SK-N-SH (cell line): ENCODE measurements at regions not wholly inside any gene's neighbourhood (a gene's known extent, or its start where the extent isn't known, plus 50 kb on each side); places are given as distances from the start of the nearest gene placed in this dataset.

ENCODE experiments used
- CTCF ChIA-PET: fragments of 300-600, 350-600 bp; formaldehyde crosslinking; extraction: SDS; loops from one replicate; lab custom pipeline; 2021; lab: Yijun Ruan, JAX
- POLR2A ChIA-PET: fragments of 350-600 bp; sonication (Branson Sonifier 250); formaldehyde crosslinking; extraction: SDS; loops from one replicate; lab custom pipeline; 2020; ENCODE audit warnings: antibody characterized with exemption, inconsistent platforms; lab: Yijun Ruan, JAX
- DNase-seq: peaks from one replicate; pipeline ENCODE4 v3.0.0; 2012
- H2AFZ ChIP-seq: fragments of 200-600 bp; sonication (generic); 2 replicates; pipeline ENCODE4 v1.8.1; 2016; ENCODE audit warnings: antibody characterized with exemption, mild to moderate bottlenecking, low read depth
- H3F3A ChIP-seq: fragments of 200-600 bp; sonication (generic); replicated peaks from 2 replicates; pipeline ENCODE3; 2016; ENCODE audit warnings: antibody characterized with exemption, mild to moderate bottlenecking; ENCODE audit not compliant: insufficient read depth
- H3K27ac ChIP-seq, 2 experiments: fragments of 200-500 bp in 1 of 2; fragments of 200-600 bp in 1 of 2; sonication (Bioruptor generic) in 1 of 2; sonication (generic), shearing (Covaris generic) in 1 of 2; 2 replicates each; pipeline versions ENCODE4 v1.5.1 to v1.6.1; 2014 to 2016; ENCODE audit warnings: low read depth in 2 of 2, inconsistent platforms in 1 of 2, low read length in 1 of 2, mild to moderate bottlenecking in 1 of 2, mixed read lengths in 1 of 2
- H3K27me3 ChIP-seq: fragments of 200-600 bp; sonication (generic), shearing (Covaris generic); 2 replicates; pipeline ENCODE4 v1.6.1; 2016; ENCODE audit warnings: mixed run types; ENCODE audit not compliant: insufficient read depth
- H3K36me3 ChIP-seq, 2 experiments: fragments of 200-500 bp in 1 of 2; fragments of 200-600 bp in 1 of 2; sonication (Bioruptor generic) in 1 of 2; sonication (generic) in 1 of 2; replicated peaks in 1 of 2; 2 replicates each; pipeline versions ENCODE3 to v1.5.1; 2014 to 2016; ENCODE audit warnings: low read length in 1 of 2, mild to moderate bottlenecking in 1 of 2; ENCODE audit not compliant: insufficient read depth in 2 of 2, control insufficient read depth in 1 of 2
- H3K4me1 ChIP-seq, 2 experiments: fragments of 200-500 bp in 1 of 2; fragments of 200-600 bp in 1 of 2; sonication (Bioruptor generic) in 1 of 2; sonication (generic), shearing (Covaris generic) in 1 of 2; 2 replicates each; pipeline versions ENCODE4 v1.5.1 to v1.6.1; 2014 to 2016; ENCODE audit warnings: low read depth in 1 of 2, low read length in 1 of 2, mixed run types in 1 of 2; ENCODE audit not compliant: insufficient read depth in 2 of 2, control insufficient read depth in 1 of 2
- H3K4me2 ChIP-seq: fragments of 200-600 bp; sonication (generic), shearing (Covaris generic); 2 replicates; pipeline ENCODE4 v1.6.1; 2017; ENCODE audit warnings: mixed run types
- H3K4me3 ChIP-seq, 2 experiments: fragments of 200-500 bp in 1 of 2; fragments of 200-600 bp in 1 of 2; sonication (Bioruptor generic) in 1 of 2; sonication (generic), shearing (Covaris generic) in 1 of 2; 2 replicates each; pipeline versions ENCODE4 v1.5.1 to v1.8.1; 2014 to 2016; ENCODE audit warnings: low read depth in 2 of 2, inconsistent platforms in 1 of 2, low read length in 1 of 2, mild to moderate bottlenecking in 1 of 2, mixed read lengths in 1 of 2, moderate library complexity in 1 of 2
- H3K79me2 ChIP-seq: fragments of 200-600 bp; sonication (generic); 2 replicates; pipeline ENCODE4 v1.8.1; 2017; ENCODE audit warnings: mild to moderate bottlenecking; ENCODE audit not compliant: insufficient read depth
- H3K9ac ChIP-seq: fragments of 200-600 bp; sonication (generic); 2 replicates; pipeline ENCODE4 v1.6.1; 2017; ENCODE audit warnings: mixed run types
- H3K9me2 ChIP-seq: fragments of 200-600 bp; sonication (generic); 2 replicates; pipeline ENCODE4 v1.6.1; 2017; ENCODE audit warnings: mixed run types
- H3K9me3 ChIP-seq: fragments of 200-600 bp; sonication (generic); 2 replicates; pipeline ENCODE4 v1.6.1; 2017; ENCODE audit warnings: mixed run types, mild to moderate bottlenecking, moderate library complexity
- H4K20me1 ChIP-seq: fragments of 200-600 bp; sonication (generic); 2 replicates; pipeline ENCODE4 v1.6.1; 2017; ENCODE audit warnings: mild to moderate bottlenecking, mixed run types; ENCODE audit not compliant: insufficient read depth
- CHD2 ChIP-seq: fragments of 150-350 bp; IDR thresholded peaks from 2 replicates; pipeline ENCODE4 v1.6.1; 2018; ENCODE audit warnings: low read length; ENCODE audit not compliant: partially characterized antibody
- EP300 ChIP-seq, 2 experiments: IDR thresholded peaks; 2 replicates each; pipeline versions ENCODE4 v1.4.0 to v1.6.1; 2012; ENCODE audit warnings: borderline replicate concordance in 1 of 2, low read depth in 1 of 2, low read length in 1 of 2
- EZH2phosphoT487 ChIP-seq: fragments of 200-600 bp; sonication (generic); IDR thresholded peaks from 2 replicates; pipeline ENCODE4 v1.6.1; 2017; ENCODE audit warnings: low read depth, mixed run types, mild to moderate bottlenecking, antibody characterized with exemption, moderate library complexity, borderline replicate concordance
- FOSL2 ChIP-seq: IDR thresholded peaks from 2 replicates; pipeline ENCODE4 v1.4.0; 2012; ENCODE audit warnings: low read depth, mild to moderate bottlenecking, moderate library complexity, borderline replicate concordance
- FOXJ3 ChIP-seq: sonication (generic); formaldehyde crosslinking; IDR thresholded peaks from 2 replicates; pipeline ENCODE4 v1.5.1; 2020; ENCODE audit warnings: mild to moderate bottlenecking, missing genetic modification reagents
- MEF2A ChIP-seq: IDR thresholded peaks from 2 replicates; pipeline ENCODE4 v1.4.0; 2012; ENCODE audit warnings: low read depth, borderline replicate concordance
- NRF1 ChIP-seq: IDR thresholded peaks from 2 replicates; pipeline ENCODE4 v1.6.1; 2012; ENCODE audit warnings: low read depth, mild to moderate bottlenecking, low read length
- POLR2AphosphoS5 ChIP-seq: IDR thresholded peaks from 2 replicates; pipeline ENCODE4 v1.6.1; 2012; ENCODE audit warnings: low read depth, low read length
- RFX5 ChIP-seq: IDR thresholded peaks from 2 replicates; pipeline ENCODE4 v1.6.1; 2012; ENCODE audit warnings: mild to moderate bottlenecking, improper control_type of control experiment, low read length
- SIN3A ChIP-seq: IDR thresholded peaks from 2 replicates; pipeline ENCODE4 v1.6.1; 2012; ENCODE audit warnings: low read depth, mild to moderate bottlenecking, low read length, moderate library complexity, borderline replicate concordance
- SMC3 ChIP-seq: IDR thresholded peaks from 2 replicates; pipeline ENCODE4 v1.6.1; 2012; ENCODE audit warnings: low read depth, low read length, improper control_type of control experiment
- TAF1 ChIP-seq: IDR thresholded peaks from 2 replicates; pipeline ENCODE4 v1.6.1; 2012; ENCODE audit warnings: low read depth, mild to moderate bottlenecking, low read length, moderate library complexity, borderline replicate concordance
- TEAD4 ChIP-seq: IDR thresholded peaks from 2 replicates; pipeline ENCODE4 v1.4.0; 2012; ENCODE audit warnings: mild to moderate bottlenecking, borderline replicate concordance; ENCODE audit not compliant: insufficient read depth
- YY1 ChIP-seq: IDR thresholded peaks from 2 replicates; pipeline ENCODE4 v1.4.0; 2012; ENCODE audit warnings: low read depth, mild to moderate bottlenecking
- WGBS: methylation state at CpG from one replicate; pipeline ENCODE4 v1.1.6; 2017; ENCODE audit warnings: low lambda C conversion rate; 5-methylcytosine and 5-hydroxymethylcytosine counted together
- TF ChIP-seq, protein P1 (sequence below): IDR thresholded peaks from 2 replicates; pipeline ENCODE4 v1.4.0; 2012; ENCODE audit warnings: low read depth, borderline replicate concordance
- TF ChIP-seq, protein P2 (sequence below): fragments of 150-350 bp; IDR thresholded peaks from 2 replicates; pipeline ENCODE4 v1.6.1; 2017; ENCODE audit warnings: antibody characterized with exemption, low read length, low read depth, borderline replicate concordance
- TF ChIP-seq, protein P3 (sequence below): IDR thresholded peaks from 2 replicates; pipeline ENCODE4; 2012
- TF ChIP-seq, protein P4 (sequence below): fragments of 150-350 bp; IDR thresholded peaks from 2 replicates; pipeline ENCODE4 v1.6.1; 2016; ENCODE audit warnings: mild to moderate bottlenecking, low read depth, low read length
- TF ChIP-seq, protein P5 (sequence below): IDR thresholded peaks from 2 replicates; pipeline ENCODE4 v1.4.0; 2012; ENCODE audit warnings: low read depth

DNA sequence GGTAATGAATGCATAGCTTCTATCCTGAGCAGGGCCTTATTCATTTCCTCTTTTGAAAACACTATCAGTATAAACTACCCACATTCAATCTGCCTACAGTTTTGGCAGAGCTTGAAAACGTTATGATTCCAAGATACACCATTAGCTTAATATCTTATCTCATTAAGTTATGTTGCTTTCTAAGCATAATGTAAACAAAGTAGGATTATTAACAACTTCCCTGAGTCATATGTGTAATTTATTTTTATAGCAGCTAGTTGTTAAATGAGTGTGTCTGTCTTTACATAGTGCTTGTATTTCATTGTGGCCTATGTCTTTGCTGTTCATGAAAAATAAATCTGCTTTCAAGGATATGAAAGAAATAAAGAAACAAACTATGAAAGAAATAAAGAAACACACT is 106.2 kb upstream of the DLX6 start:
- Histone ChIP-seq H3K36me3 (no peaks in the 10 kb centered on the region), H3K27me3 (no peaks in the 10 kb centered on the region), H3F3A (no peaks in the 10 kb centered on the region), H3K79me2 (no peaks in the 10 kb centered on the region), H4K20me1 (no peaks in the 10 kb centered on the region), H3K27ac (no peak overlapping the region), H3K4me2 (no peak overlapping the region), H3K9me3 (no peaks in the 10 kb centered on the region), H3K9ac (no peak overlapping the region), H3K4me3 (no peak overlapping the region), H2AFZ (no peak overlapping the region), H3K9me2 (no peaks in the 10 kb centered on the region), H3K4me1 (no peaks in the 10 kb centered on the region)
- CTCF ChIA-PET = interaction anchor here (1.3 kb wide), 1 partner anchor 58 kb away, joined by 3 read pairs; no protein-coding TSS in a partner anchor
- POLR2A ChIA-PET = no interaction called here
- TF ChIP-seq YY1 (no peak), FOSL2 (no peak), MEF2A (no peak), FOXJ3 (CRISPR knock-in tag) (no peak), NRF1 (no peak), EP300 (IDR thresholded peaks at IDR 0.05; ENCODE audit: borderline replicate concordance in 1 of 2, low read depth in 1 of 2, low read length in 1 of 2) (no peak), CHD2 (no peak)
- TF ChIP-seq, protein P1, sequence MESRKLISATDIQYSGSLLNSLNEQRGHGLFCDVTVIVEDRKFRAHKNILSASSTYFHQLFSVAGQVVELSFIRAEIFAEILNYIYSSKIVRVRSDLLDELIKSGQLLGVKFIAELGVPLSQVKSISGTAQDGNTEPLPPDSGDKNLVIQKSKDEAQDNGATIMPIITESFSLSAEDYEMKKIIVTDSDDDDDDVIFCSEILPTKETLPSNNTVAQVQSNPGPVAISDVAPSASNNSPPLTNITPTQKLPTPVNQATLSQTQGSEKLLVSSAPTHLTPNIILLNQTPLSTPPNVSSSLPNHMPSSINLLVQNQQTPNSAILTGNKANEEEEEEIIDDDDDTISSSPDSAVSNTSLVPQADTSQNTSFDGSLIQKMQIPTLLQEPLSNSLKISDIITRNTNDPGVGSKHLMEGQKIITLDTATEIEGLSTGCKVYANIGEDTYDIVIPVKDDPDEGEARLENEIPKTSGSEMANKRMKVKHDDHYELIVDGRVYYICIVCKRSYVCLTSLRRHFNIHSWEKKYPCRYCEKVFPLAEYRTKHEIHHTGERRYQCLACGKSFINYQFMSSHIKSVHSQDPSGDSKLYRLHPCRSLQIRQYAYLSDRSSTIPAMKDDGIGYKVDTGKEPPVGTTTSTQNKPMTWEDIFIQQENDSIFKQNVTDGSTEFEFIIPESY = no peak
- DNase-seq = no peak
- WGBS = 7% methylated on average over 1 of the region's 1 CpG

DNA sequence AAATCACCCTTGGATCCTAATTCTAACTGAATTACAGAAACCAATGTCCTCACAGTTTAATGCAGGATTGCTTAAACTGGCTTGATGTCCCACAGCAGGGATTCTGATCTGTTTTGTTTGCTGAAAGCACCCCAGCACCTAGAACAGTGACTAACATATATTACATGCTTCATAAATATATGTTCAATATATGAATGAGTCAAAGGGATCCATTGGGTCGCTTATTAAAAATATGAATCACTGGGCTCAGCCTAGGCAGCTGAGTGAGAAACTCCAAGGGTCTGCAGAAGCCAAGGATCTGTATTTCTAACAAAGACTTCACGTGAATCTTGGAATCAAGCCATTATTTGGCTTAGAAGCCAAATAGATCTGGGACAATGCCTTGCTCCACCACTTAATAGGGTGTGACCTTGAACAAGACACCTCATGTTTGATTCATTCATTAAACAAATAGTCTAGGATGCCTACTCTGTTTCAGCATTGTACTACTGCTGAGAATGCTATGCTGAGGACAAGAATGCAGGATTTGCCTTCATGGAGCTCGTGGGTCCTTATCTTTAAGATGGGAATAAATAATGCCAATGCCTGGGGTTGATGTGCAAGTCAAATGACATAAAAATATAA is 103.4 kb upstream of the DLX6 start:
- H2AFZ ChIP-seq = no peak overlapping the region
- WGBS = 29% methylated on average over 3 of the region's 3 CpGs
- H3F3A ChIP-seq = no peaks in the 10 kb centered on the region
- POLR2A ChIA-PET = no interaction called here
- no peaks in the 10 kb centered on the region for H3K36me3 ChIP-seq
- H3K79me2 ChIP-seq = no peaks in the 10 kb centered on the region
- DNase-seq = no peak
- H4K20me1 ChIP-seq = no peaks in the 10 kb centered on the region
- no peak overlapping the region for H3K4me2 ChIP-seq
- H3K9ac ChIP-seq = no peak overlapping the region
- no peaks in the 10 kb centered on the region for H3K27me3 ChIP-seq
- no peak overlapping the region for H3K27ac ChIP-seq
- no peak overlapping the region for H3K4me3 ChIP-seq
- CTCF ChIA-PET = no interaction called here
- H3K9me3 ChIP-seq = no peaks in the 10 kb centered on the region
- H3K4me1 ChIP-seq = no peaks in the 10 kb centered on the region
- TF ChIP-seq, protein P2, sequence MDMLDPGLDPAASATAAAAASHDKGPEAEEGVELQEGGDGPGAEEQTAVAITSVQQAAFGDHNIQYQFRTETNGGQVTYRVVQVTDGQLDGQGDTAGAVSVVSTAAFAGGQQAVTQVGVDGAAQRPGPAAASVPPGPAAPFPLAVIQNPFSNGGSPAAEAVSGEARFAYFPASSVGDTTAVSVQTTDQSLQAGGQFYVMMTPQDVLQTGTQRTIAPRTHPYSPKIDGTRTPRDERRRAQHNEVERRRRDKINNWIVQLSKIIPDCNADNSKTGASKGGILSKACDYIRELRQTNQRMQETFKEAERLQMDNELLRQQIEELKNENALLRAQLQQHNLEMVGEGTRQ = no peak
- TF ChIP-seq, protein P3, sequence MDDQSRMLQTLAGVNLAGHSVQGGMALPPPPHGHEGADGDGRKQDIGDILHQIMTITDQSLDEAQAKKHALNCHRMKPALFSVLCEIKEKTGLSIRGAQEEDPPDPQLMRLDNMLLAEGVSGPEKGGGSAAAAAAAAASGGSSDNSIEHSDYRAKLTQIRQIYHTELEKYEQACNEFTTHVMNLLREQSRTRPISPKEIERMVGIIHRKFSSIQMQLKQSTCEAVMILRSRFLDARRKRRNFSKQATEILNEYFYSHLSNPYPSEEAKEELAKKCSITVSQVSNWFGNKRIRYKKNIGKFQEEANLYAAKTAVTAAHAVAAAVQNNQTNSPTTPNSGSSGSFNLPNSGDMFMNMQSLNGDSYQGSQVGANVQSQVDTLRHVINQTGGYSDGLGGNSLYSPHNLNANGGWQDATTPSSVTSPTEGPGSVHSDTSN = no peak
- TF ChIP-seq, protein P4, sequence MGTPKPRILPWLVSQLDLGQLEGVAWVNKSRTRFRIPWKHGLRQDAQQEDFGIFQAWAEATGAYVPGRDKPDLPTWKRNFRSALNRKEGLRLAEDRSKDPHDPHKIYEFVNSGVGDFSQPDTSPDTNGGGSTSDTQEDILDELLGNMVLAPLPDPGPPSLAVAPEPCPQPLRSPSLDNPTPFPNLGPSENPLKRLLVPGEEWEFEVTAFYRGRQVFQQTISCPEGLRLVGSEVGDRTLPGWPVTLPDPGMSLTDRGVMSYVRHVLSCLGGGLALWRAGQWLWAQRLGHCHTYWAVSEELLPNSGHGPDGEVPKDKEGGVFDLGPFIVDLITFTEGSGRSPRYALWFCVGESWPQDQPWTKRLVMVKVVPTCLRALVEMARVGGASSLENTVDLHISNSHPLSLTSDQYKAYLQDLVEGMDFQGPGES = no peak
- TF ChIP-seq RFX5 = no peak
- TF ChIP-seq YY1 = no peak
- TF ChIP-seq EZH2phosphoT487 = no peak
- TF ChIP-seq POLR2AphosphoS5 = no peak
- no peak for TF ChIP-seq SIN3A
- no peak for TF ChIP-seq FOSL2
- no peak for TF ChIP-seq NRF1
- TF ChIP-seq, protein P5, sequence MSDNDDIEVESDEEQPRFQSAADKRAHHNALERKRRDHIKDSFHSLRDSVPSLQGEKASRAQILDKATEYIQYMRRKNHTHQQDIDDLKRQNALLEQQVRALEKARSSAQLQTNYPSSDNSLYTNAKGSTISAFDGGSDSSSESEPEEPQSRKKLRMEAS = no peak
- no peak for TF ChIP-seq TEAD4
- TF ChIP-seq TAF1 = no peak
- TF ChIP-seq SMC3 = no peak
- TF ChIP-seq, all 33 proteins: peak for 0
- H3K9me2 ChIP-seq = no peaks in the 10 kb centered on the region
